ENCODE measurements at regions not wholly inside any gene's neighbourhood (a gene's known extent, or its start where the extent isn't known, plus 50 kb on each side); places are given as distances from the start of the nearest gene placed in this dataset.

DNA sequence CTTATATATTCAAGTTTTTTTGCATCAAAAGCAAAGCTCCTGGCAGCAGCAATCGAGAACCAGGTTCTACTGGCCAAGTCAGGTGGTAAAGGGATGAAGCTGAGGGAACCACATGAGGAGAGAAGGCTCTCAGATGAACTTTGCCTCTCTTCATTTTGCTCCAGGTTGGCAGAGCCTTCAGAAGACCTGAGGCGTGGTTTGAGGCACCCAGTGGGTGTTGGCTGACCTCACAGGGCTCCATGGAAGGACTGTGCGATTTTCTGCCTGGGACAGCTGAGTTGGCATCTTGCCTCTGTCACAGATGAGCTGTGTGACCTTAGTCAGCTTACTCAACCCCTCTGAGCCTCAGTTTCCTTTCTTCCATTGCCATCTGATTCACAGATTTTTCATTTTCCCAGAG, 89.0 kb downstream of the INSIG2 start:
- H4K8ac ChIP-seq (ENCODE audit: low read length) = no peak overlapping the region
- H2AK5ac ChIP-seq (ENCODE audit: low read length, severe bottlenecking) = no peak overlapping the region
- H3K4me2 ChIP-seq (ENCODE audit: low read length, poor library complexity, severe bottlenecking) = no peak overlapping the region
- peaks cover 2% of the 10 kb centered on the region for H3K4me1 ChIP-seq (ENCODE audit: control insufficient read depth, insufficient read depth, low read depth, low read length)
- H2BK120ac ChIP-seq (ENCODE audit: low read depth, low read length) = no peak overlapping the region
- peaks cover 0 to 8% of the 10 kb centered on the region in 2 experiments for H3K27me3 ChIP-seq (ENCODE audit: control insufficient read depth in 1 of 2, insufficient read depth in 1 of 2, low read length in 2 of 2)
- H3K23ac ChIP-seq (ENCODE audit: low read length in 2 of 2) = no peak overlapping the region
- no peak overlapping the region for H3K14ac ChIP-seq (ENCODE audit: low read length in 2 of 2)
- 57% methylated on average over 3 of the region's 3 CpGs for WGBS
- H3K27ac ChIP-seq (ENCODE audit: low read length, poor library complexity, severe bottlenecking) = no peak overlapping the region
- DNase-seq = no peak
- H3K9ac ChIP-seq (ENCODE audit: low read length) = no peak overlapping the region
- H4K91ac ChIP-seq (ENCODE audit: low read length) = no peak overlapping the region
- no peak overlapping the region for H2BK12ac ChIP-seq (ENCODE audit: low read length in 2 of 2)
- no peaks in the 10 kb centered on the region for H3K36me3 ChIP-seq (ENCODE audit: control insufficient read depth in 1 of 2, insufficient read depth in 2 of 2, low read depth in 1 of 2, low read length in 2 of 2)
- no peak overlapping the region for H3K18ac ChIP-seq (ENCODE audit: low read depth in 1 of 2, low read length in 2 of 2)
- H3K4me3 ChIP-seq (ENCODE audit: insufficient read depth in 1 of 2, low read depth in 1 of 2, low read length in 2 of 2) = no peak overlapping the region
- H3K4ac ChIP-seq (ENCODE audit: low read depth in 1 of 2, low read length in 2 of 2) = no peak overlapping the region
- H2BK5ac ChIP-seq (ENCODE audit: low read depth, low read length, poor library complexity, severe bottlenecking) = no peak overlapping the region
- no peaks in the 10 kb centered on the region for H3K79me1 ChIP-seq (replicated peaks; ENCODE audit: low read length, poor library complexity, severe bottlenecking)
- no peaks in the 10 kb centered on the region for H3K9me3 ChIP-seq (ENCODE audit: control insufficient read depth, low read length)
- no peak overlapping the region for H2BK15ac ChIP-seq (ENCODE audit: low read depth, poor library complexity, severe bottlenecking)
- no peak overlapping the region for H2AFZ ChIP-seq (ENCODE audit: low read depth, low read length)

DNA sequence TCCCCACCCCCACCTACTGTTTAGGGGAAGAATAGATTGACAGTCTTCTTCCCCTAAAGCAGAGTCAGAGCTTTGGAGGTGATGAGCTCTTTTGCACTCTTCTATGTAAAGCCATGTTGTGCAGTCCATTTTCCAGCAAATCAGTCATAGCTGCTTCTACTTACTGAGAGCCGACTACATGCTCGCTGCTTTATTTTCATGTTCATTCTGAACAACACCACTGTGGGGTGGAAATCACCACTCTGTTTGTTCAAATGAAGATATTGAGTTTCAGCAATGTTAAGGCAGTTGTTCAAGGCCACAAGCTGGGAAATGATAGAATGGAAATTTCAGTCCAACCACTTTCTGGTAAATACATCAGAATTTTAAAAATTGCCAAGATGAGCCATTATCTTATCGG, 88.3 kb downstream of the INSIG2 start:
- Histone ChIP-seq H3K14ac (ENCODE audit: low read length in 2 of 2) (no peak overlapping the region), H2BK120ac (ENCODE audit: low read depth, low read length) (no peak overlapping the region), H2BK12ac (ENCODE audit: low read length in 2 of 2) (no peak overlapping the region), H2BK5ac (ENCODE audit: low read depth, low read length, poor library complexity, severe bottlenecking) (no peak overlapping the region), H3K18ac (ENCODE audit: low read depth in 1 of 2, low read length in 2 of 2) (no peak overlapping the region), H3K4me2 (ENCODE audit: low read length, poor library complexity, severe bottlenecking) (no peak overlapping the region), H3K27me3 (ENCODE audit: control insufficient read depth in 1 of 2, insufficient read depth in 1 of 2, low read length in 2 of 2) (peaks cover 0 to 10% of the 10 kb centered on the region in 2 experiments), H3K9me3 (ENCODE audit: control insufficient read depth, low read length) (no peaks in the 10 kb centered on the region), H2AFZ (ENCODE audit: low read depth, low read length) (no peak overlapping the region), H3K27ac (ENCODE audit: low read length, poor library complexity, severe bottlenecking) (no peak overlapping the region), H3K36me3 (ENCODE audit: control insufficient read depth in 1 of 2, insufficient read depth in 2 of 2, low read depth in 1 of 2, low read length in 2 of 2) (no peaks in the 10 kb centered on the region), H2AK5ac (ENCODE audit: low read length, severe bottlenecking) (no peak overlapping the region), H3K4me3 (ENCODE audit: insufficient read depth in 1 of 2, low read depth in 1 of 2, low read length in 2 of 2) (no peak overlapping the region), H3K4ac (ENCODE audit: low read depth in 1 of 2, low read length in 2 of 2) (no peak overlapping the region), H3K4me1 (ENCODE audit: control insufficient read depth, insufficient read depth, low read depth, low read length) (peaks cover 2% of the 10 kb centered on the region), H4K8ac (ENCODE audit: low read length) (no peak overlapping the region), H3K9ac (ENCODE audit: low read length) (no peak overlapping the region), H2BK15ac (ENCODE audit: low read depth, poor library complexity, severe bottlenecking) (no peak overlapping the region), H3K79me1 (replicated peaks; ENCODE audit: low read length, poor library complexity, severe bottlenecking) (no peaks in the 10 kb centered on the region), H3K23ac (ENCODE audit: low read length in 2 of 2) (no peak overlapping the region), H4K91ac (ENCODE audit: low read length) (no peak overlapping the region)
- no peak for DNase-seq
- WGBS = 95% methylated on average over 3 of the region's 3 CpGs

DNA sequence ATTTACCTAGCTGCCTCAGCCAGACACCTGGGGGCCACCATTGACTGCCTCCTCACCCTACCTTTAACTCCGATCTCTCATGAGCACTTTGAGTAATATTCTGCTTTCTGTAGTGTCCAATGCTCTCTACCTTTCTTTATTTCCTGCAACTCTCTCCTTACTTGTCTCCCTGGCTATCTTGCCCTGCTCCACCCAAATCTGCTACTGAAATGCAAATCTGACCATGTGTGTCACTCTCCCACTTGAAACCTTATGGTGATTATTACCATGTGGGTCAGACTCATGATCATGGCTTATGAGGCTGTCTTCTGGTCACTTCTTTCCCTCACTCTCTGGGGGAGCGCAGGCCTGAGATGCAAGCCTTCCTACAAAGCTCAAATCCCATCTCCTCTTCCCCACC, 83.3 kb downstream of the INSIG2 start:
- Histone ChIP-seq H4K8ac (ENCODE audit: low read length) (no peak overlapping the region), H3K18ac (ENCODE audit: low read depth in 1 of 2, low read length in 2 of 2) (no peak overlapping the region), H3K36me3 (ENCODE audit: control insufficient read depth in 1 of 2, insufficient read depth in 2 of 2, low read depth in 1 of 2, low read length in 2 of 2) (no peaks in the 10 kb centered on the region), H2BK5ac (ENCODE audit: low read depth, low read length, poor library complexity, severe bottlenecking) (no peak overlapping the region), H2AFZ (ENCODE audit: low read depth, low read length) (no peak overlapping the region), H3K9me3 (ENCODE audit: control insufficient read depth, low read length) (no peaks in the 10 kb centered on the region), H2BK12ac (ENCODE audit: low read length in 2 of 2) (no peak overlapping the region), H3K23ac (ENCODE audit: low read length in 2 of 2) (no peak overlapping the region), H3K4me2 (ENCODE audit: low read length, poor library complexity, severe bottlenecking) (no peak overlapping the region), H3K14ac (ENCODE audit: low read length in 2 of 2) (no peak overlapping the region), H2AK5ac (ENCODE audit: low read length, severe bottlenecking) (no peak overlapping the region), H3K9ac (ENCODE audit: low read length) (no peak overlapping the region), H2BK120ac (ENCODE audit: low read depth, low read length) (no peak overlapping the region), H3K27ac (ENCODE audit: low read length, poor library complexity, severe bottlenecking) (no peak overlapping the region), H4K91ac (ENCODE audit: low read length) (no peak overlapping the region), H3K4me3 (ENCODE audit: insufficient read depth in 1 of 2, low read depth in 1 of 2, low read length in 2 of 2) (no peak overlapping the region), H3K27me3 (ENCODE audit: control insufficient read depth in 1 of 2, insufficient read depth in 1 of 2, low read length in 2 of 2) (peaks cover 3 to 10% of the 10 kb centered on the region in 2 experiments), H3K4me1 (ENCODE audit: control insufficient read depth, insufficient read depth, low read depth, low read length) (no peaks in the 10 kb centered on the region), H3K4ac (ENCODE audit: low read depth in 1 of 2, low read length in 2 of 2) (no peak overlapping the region), H3K79me1 (replicated peaks; ENCODE audit: low read length, poor library complexity, severe bottlenecking) (no peaks in the 10 kb centered on the region), H2BK15ac (ENCODE audit: low read depth, poor library complexity, severe bottlenecking) (no peak overlapping the region)
- DNase-seq = no peak
- WGBS = 84% methylated on average over 2 of the region's 2 CpGs

DNA sequence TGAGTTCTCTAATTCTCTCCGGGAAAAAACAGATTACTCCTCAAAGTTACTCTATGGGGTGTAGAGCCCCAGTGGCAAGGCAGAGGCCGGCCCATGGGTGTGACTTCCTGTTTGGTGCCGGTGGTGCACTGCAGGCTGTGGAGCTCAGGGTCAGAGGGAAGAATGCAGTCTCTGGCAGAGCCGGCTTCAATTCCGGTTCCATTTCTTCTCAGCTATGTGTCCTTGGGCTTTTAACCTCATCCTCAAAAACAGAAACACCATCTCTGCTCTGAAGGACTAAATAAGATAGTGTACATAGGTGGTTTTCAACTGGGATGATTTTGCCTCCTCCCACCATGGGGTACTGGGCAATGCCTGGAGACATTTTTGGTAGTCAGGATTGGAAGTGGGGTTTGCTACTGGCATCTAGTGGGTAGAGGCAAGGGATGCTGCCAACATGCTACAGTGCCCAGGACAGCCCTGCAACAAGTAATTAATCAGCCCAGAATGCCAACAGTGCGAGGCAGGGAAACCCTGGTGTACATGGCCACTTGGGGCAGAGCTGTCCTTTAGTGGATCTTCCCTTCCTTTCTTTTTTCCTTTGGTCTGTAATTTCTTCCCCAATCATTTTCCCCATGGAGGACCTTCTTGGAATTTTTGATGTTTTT, 81.2 kb downstream of the INSIG2 start:
- Histone ChIP-seq H3K4me1 (ENCODE audit: control insufficient read depth, insufficient read depth, low read depth, low read length) (no peaks in the 10 kb centered on the region), H2AK5ac (ENCODE audit: low read length, severe bottlenecking) (no peak overlapping the region), H2BK120ac (ENCODE audit: low read depth, low read length) (no peak overlapping the region), H2BK12ac (ENCODE audit: low read length in 2 of 2) (no peak overlapping the region), H3K4ac (ENCODE audit: low read depth in 1 of 2, low read length in 2 of 2) (no peak overlapping the region), H2BK15ac (ENCODE audit: low read depth, poor library complexity, severe bottlenecking) (no peak overlapping the region), H4K8ac (ENCODE audit: low read length) (no peak overlapping the region), H3K4me3 (ENCODE audit: insufficient read depth in 1 of 2, low read depth in 1 of 2, low read length in 2 of 2) (no peak overlapping the region), H3K23ac (ENCODE audit: low read length in 2 of 2) (no peak overlapping the region), H3K36me3 (ENCODE audit: control insufficient read depth in 1 of 2, insufficient read depth in 2 of 2, low read depth in 1 of 2, low read length in 2 of 2) (no peaks in the 10 kb centered on the region), H4K91ac (ENCODE audit: low read length) (peak overlapping the region; percentile 65), H3K4me2 (ENCODE audit: low read length, poor library complexity, severe bottlenecking) (no peak overlapping the region), H3K14ac (ENCODE audit: low read length in 2 of 2) (no peak overlapping the region), H3K9ac (ENCODE audit: low read length) (no peak overlapping the region), H3K9me3 (ENCODE audit: control insufficient read depth, low read length) (no peaks in the 10 kb centered on the region), H3K27me3 (ENCODE audit: control insufficient read depth in 1 of 2, insufficient read depth in 1 of 2, low read length in 2 of 2) (peaks cover 3 to 4% of the 10 kb centered on the region in 2 experiments), H2BK5ac (ENCODE audit: low read depth, low read length, poor library complexity, severe bottlenecking) (no peak overlapping the region), H3K18ac (ENCODE audit: low read depth in 1 of 2, low read length in 2 of 2) (peak overlapping the region in 1 of 2 experiments; percentile 22), H3K27ac (ENCODE audit: low read length, poor library complexity, severe bottlenecking) (no peak overlapping the region), H3K79me1 (replicated peaks; ENCODE audit: low read length, poor library complexity, severe bottlenecking) (no peaks in the 10 kb centered on the region), H2AFZ (ENCODE audit: low read depth, low read length) (no peak overlapping the region)
- DNase-seq = no peak
- 58% methylated on average over 2 of the region's 6 CpGs for WGBS
